ENCODE measurements at regions not wholly inside any gene's neighbourhood (a gene's known extent, or its start where the extent isn't known, plus 50 kb on each side); places are given as distances from the start of the nearest gene placed in this dataset.

GRCh38 chr6:105815661-105816555 is 270.2 kb upstream of the PRDM1 start:
- TF ChIP-seq CTCF (IDR thresholded peaks at IDR 0.05) (no peak), POLR2A (IDR thresholded peaks at IDR 0.05) (no peak)

Data from testis (tissue), 2 donors.